ACHN (cell line): ENCODE measurements at regions not wholly inside any gene's neighbourhood (a gene's known extent, or its start where the extent isn't known, plus 50 kb on each side); places are given as distances from the start of the nearest gene placed in this dataset.

Experiments
- DNase-seq: peaks from one replicate; pipeline ENCODE4 v3.0.0-alpha.2; 2015
- in situ Hi-C: cut with HindIII; loops from 2 replicates; pipeline ENCODE4 v1.10.0; 2017; ENCODE audit warnings: low sequenced_read_pairs, low pct_ligation_motif_present, low pct_unique_long_range_greater_than_20kb

DNA sequence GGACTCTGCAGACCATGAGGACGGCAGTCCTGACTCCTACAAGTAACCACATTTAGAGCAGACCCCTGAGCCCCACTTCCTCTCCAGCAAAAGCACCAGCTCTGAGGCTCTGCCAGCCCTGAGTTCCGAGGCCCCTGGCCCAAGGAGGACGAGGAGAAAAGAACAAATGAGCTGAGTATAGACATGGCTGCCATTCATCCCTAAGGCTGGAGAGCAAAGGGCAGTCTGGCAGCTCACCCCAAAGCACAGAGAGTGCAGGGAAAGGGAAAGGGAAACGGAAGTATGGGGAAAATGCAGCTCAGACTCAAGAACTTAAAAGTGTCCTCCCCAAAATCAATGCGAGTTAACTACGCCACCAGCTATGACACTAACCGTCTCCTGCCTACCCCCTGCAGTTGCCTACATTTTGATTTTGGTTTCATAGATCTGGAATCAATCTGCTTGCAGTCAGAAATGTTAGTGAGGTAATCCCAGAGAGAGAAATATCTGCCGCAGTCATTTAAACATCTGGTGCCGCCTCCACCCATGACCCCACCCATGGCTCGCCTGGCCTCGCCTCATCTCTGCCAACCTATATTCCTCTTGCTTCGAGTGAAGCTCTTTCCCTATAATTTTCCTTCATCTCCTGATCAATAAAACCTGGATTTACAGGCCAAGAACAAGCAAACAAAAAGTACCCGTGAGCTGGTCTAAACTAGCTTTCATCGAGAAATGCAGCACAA, 49.6 kb upstream of the AFDN start:
- no peak for DNase-seq
- in situ Hi-C loops, result no loop called here
